A549 (cell line): ENCODE measurements at regions not wholly inside any gene's neighbourhood (a gene's known extent, or its start where the extent isn't known, plus 50 kb on each side); places are given as distances from the start of the nearest gene placed in this dataset.

Experiments used
- CBX2 ChIP-seq: fragments of 200-600 bp; sonication (generic); IDR thresholded peaks from 2 replicates; pipeline ENCODE4 v1.6.1; 2016; ENCODE audit warnings: low read depth, mild to moderate bottlenecking, borderline replicate concordance
- CTCF ChIP-seq: fragments of >200 bp; sonication (Bioruptor Twin); formaldehyde crosslinking; IDR thresholded peaks from 3 replicates; pipeline ENCODE4 v1.5.1; 2016
- EHMT2 ChIP-seq: fragments of 200-600 bp; sonication (generic); IDR thresholded peaks from 2 replicates; pipeline ENCODE4 v1.6.1; 2016; ENCODE audit warnings: antibody characterized with exemption, low read depth, mild to moderate bottlenecking, moderate library complexity
- EP300 ChIP-seq, 2 experiments: fragments of >200 bp; sonication (Bioruptor Twin); formaldehyde crosslinking; IDR thresholded peaks; 2 replicates in 1 of 2; 3 replicates in 1 of 2; pipeline ENCODE4 v1.6.1; 2016 to 2017
- MAX ChIP-seq: IDR thresholded peaks from 2 replicates; pipeline ENCODE4 v1.6.1; 2012
- MAZ ChIP-seq: fragments of 150-350 bp; IDR thresholded peaks from 2 replicates; pipeline ENCODE4 v1.6.1; 2014; ENCODE audit warnings: antibody characterized with exemption, low read depth, low read length, borderline replicate concordance
- POLR2A ChIP-seq: IDR thresholded peaks from 2 replicates; pipeline ENCODE4 v1.6.1; 2012; ENCODE audit warnings: mild to moderate bottlenecking, low read length
- RAD21 ChIP-seq, 2 experiments: fragments of >200 bp in 1 of 2; sonication (Bioruptor Twin) in 1 of 2; formaldehyde crosslinking in 1 of 2; IDR thresholded peaks in 1 of 2; conservative IDR thresholded peaks in 1 of 2; 2 replicates in 1 of 2; 3 replicates in 1 of 2; pipeline ENCODE4 v1.6.1; 2012 to 2018; ENCODE audit warnings: inconsistent platforms in 1 of 2
- REST ChIP-seq: fragments of 200-600 bp; sonication (generic); IDR thresholded peaks from 2 replicates; pipeline ENCODE4 v1.6.1; 2016; ENCODE audit warnings: antibody characterized with exemption, mild to moderate bottlenecking, moderate library complexity
- ZNF302 ChIP-seq: fragments of 250-450 bp; sonication (Bioruptor Pico); IDR thresholded peaks from 2 replicates; pipeline ENCODE4 v1.9.0; 2021; ENCODE audit warnings: inconsistent platforms, mild to moderate bottlenecking, moderate library complexity

- no peak for TF ChIP-seq MAZ
- no peak for TF ChIP-seq EHMT2
- no peak for TF ChIP-seq ZNF302 (CRISPR knock-in tag)
- no peak for TF ChIP-seq CBX2
- TF ChIP-seq MAX, result no peak
- no peak for TF ChIP-seq EP300 (IDR thresholded peaks at IDR 0.05)
- TF ChIP-seq CTCF, result no peak
- TF ChIP-seq REST, result no peak
- no peak for TF ChIP-seq POLR2A
- no peak for TF ChIP-seq RAD21 (conservative IDR thresholded peaks at IDR 0.05 in 1 of 2, IDR thresholded peaks at IDR 0.05 in 1 of 2)
Observed at GRCh38 chr6:8628736-8629135, 193.4 kb upstream of the SLC35B3 start.
